Activated T-helper 1 cell treated with Interleukin-2 at 50 U/mL for 16 hours (primary cell): ENCODE measurements at regions not wholly inside any gene's neighbourhood (a gene's known extent, or its start where the extent isn't known, plus 50 kb on each side); places are given as distances from the start of the nearest gene placed in this dataset.

Experiments
- DNase-seq: peaks from one replicate; pipeline ENCODE4 v3.0.0-alpha.2; 2020; ENCODE audit warnings: low read depth

DNA sequence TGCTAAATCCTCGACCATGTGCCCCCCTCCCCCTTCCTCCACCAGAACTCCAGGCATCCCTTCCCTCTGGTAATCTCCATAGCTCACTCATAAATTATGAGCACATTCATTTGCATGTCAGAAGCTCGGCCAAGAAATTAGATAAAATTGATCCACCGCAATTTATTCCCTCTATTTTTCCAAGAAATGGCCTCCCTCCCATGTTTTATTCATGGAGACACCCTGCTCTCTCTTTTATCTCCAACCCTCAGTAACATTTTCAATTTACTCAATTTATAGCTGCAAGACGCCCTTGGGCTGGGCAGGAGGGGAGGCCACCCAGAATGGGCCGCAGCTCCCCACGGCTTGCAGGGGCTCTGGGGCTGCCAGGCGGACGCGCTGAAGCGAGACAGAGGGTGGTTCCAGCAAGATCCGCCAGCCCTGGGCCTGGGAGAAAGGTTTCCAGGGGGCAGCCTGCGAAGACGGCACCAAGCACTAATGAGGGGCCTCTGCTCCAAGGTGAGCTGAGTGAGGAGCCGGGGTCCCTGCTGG is 54.7 kb upstream of the ZNF423 start:
- DNase-seq: no peak

GRCh38 chr16:49911430-49911829 is 55.5 kb upstream of the ZNF423 start:
- DNase-seq: no peak

- DNase-seq: no peak
Observed at GRCh38 chr16:49912721-49913120, 56.8 kb upstream of the ZNF423 start.

DNA sequence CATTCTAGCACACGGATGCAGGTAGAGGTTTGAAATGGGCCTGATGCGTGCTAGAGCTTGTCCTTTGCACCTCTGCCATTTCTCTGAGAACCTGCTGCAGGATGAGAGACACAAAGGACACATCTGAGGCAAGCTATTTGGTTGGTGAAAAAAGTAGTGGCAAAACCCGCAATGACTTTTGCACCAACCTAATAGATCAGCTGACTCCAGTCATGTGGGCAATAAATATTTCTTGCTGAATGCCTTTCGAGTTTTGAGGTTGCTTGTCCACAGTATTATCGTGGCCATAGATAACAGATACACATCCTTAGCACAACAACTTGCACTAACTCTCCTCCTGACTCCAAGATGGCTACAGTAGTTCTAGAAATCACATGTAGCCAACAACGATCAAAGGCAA is 57.8 kb upstream of the ZNF423 start:
- no peak for DNase-seq

DNA sequence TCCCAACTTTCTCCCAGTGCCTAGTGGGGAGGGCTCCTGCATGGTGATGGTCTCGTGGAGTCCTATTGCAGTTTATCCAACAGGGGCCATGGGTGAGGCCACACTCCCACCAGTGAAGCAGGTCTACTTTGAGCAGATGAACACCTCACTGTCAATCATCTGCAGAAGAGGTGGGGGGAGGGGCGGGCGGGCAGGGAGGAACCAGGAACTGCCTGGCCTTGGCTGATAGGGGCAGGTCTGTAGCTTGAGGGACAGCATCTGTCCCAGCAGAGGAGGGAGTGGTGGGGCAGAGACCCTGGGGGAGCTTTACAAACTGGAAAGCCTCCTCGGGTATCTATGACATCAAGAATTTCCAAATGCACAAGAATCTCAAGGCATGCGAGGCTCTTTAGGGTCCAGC is 58.7 kb upstream of the ZNF423 start:
- no peak for DNase-seq

DNA sequence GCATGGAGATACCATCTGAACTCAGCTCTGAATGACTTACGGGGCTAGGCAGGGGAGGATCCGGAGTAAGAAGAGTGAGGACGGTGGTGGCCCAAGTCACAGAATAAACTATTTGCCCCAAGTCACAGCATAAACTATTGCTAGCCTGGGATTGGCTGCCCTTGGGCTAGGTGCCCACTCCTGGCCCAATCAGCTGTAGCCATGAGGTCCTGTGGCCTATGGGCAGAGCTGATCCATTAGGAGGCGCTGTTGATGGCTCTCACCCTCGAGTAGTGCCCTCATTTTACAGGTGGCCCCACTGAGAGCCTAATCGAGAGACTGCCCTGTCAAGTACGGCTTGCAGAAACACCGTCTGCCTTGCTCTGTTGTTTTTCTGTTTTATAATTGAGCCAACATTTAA is 62.3 kb upstream of the ZNF423 start:
- DNase-seq: no peak

GRCh38 chr16:49919327-49919726 is 63.4 kb upstream of the ZNF423 start:
- no peak for DNase-seq

- DNase-seq: no peak
Observed at GRCh38 chr16:49920397-49920796, 64.5 kb upstream of the ZNF423 start.

- no peak for DNase-seq
Observed at GRCh38 chr16:49921106-49921505, 65.2 kb upstream of the ZNF423 start.

GRCh38 chr16:49921791-49922456 is 66.0 kb upstream of the ZNF423 start:
- peak; percentile 3 for DNase-seq

- DNase-seq: no peak
Observed at GRCh38 chr16:49923411-49923810, 67.5 kb upstream of the ZNF423 start.

DNA sequence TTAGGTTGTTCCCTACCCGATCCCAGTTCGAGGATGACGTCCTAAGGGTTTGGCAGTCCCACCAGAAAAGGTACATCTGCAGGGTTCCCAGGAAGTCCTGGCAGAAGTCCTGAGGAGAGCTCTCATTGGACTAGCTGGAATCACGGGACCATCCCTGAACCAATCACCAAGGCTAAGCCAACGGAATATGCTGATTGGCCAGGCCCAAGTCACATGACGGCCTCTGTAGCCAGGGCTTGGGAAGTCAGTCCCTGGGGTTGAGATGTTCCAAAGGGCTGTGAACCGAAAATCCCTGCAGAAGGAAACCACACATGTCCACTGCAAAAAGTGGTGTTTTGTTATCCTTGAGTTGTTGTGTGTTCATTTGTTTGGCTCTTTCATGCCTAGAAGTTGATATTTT is 68.2 kb upstream of the ZNF423 start:
- DNase-seq: no peak

DNA sequence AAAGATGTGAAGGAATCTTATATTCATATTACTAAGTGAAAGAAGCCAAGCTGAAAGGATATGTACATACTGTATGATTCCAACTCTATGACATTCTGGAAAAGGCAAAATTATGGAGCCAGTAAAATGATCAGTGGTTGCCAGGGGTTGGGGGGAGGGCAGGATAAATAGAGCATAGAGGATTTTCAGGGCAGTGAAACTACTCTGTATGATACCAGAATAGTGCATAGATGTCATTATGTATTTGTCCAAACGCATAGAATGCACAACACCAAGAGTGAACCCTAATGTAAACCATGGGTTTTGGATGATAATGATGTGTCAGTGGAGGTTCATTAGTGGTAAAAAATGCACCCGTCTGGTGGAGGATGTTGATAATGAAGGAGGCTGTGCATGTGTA is 71.0 kb upstream of the ZNF423 start:
- no peak for DNase-seq

GRCh38 chr16:49928176-49929041 is 72.5 kb upstream of the ZNF423 start:
- no peak for DNase-seq

DNA sequence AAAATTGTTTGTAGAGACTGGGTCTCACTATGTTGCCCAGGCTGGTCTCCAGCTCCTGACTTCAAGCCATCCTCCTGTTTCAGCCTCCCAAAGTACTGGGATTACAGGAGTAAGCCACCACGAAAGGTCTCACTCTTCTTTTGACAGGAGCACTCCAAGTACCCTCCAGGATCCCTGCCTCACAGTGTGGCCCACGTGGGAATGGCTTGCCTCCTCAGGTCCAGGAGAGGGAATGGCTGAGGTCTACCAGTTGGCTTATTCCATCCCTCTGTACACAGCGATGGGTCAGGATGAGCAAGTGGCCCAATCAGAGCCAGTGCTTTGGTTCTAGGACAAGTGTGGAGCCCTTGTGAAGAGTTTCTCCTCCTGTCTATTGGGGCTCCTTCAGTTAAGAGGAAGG is 73.7 kb upstream of the ZNF423 start:
- no peak for DNase-seq

GRCh38 chr16:49930841-49931240 is 74.9 kb upstream of the ZNF423 start:
- DNase-seq: no peak

DNA sequence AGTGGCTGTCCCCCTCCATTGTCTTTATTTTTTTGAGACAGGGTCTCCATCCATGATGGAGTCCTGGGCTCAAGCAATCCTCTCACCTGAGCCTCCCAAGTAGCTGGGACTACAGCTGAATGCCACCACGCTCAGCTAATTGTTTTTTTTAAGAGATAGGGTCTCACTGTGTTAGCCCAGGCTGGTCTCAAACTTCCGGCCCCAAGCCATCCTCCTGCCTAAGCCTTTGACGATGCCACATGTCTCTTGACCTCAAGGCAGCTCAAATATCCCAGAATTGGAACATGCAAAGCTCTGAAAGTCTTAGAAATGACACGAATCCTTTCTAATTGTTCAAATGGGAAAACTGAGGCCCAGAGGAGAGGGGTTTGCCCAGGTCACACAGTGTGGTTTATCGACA is 75.4 kb upstream of the ZNF423 start:
- DNase-seq: no peak

DNA sequence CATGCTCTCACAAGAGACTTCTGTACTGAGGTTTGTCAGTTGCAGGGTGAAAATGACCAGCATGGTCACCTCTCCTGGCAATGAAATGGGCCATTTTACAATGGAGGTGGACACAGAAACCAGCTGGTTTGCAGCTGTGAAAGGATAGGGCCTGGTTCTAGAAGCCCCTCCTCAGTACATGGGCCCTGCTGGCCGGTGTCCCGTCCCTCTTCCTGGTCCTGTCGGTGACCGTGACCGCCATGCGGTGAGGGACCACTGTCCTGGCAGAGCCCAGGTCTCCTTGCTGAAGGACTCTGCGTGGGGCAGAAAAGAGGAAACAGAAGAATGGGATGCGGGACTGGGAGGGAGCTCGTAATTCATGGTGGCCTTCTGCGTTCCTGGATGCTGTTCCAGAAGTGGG is 76.0 kb upstream of the ZNF423 start:
- no peak for DNase-seq

GRCh38 chr16:49932434-49932833 is 76.5 kb upstream of the ZNF423 start:
- DNase-seq: no peak

- no peak for DNase-seq
Observed at GRCh38 chr16:49932946-49933345, 77.0 kb upstream of the ZNF423 start.

- DNase-seq: no peak
Observed at GRCh38 chr16:49936791-49937190, 80.9 kb upstream of the ZNF423 start.

DNA sequence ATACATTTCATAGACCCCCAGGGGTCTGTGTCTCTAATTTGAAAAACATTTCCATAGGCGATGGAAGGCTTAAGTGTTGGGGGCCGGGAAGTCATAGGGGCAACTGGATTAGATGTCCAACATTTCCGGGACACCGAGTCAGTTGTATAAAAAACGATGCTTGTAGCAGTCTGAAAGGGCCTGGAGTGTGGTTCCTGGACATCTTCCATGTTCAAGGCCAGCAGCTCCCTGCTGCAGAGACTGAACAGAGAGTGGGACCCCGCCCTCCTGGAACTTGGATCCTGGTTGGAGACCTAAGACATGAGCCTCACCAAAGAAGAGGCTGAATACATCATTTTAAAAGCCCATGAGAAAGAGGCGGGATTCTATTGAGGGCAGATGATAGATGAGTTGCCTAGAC is 82.0 kb upstream of the ZNF423 start:
- no peak for DNase-seq

DNA sequence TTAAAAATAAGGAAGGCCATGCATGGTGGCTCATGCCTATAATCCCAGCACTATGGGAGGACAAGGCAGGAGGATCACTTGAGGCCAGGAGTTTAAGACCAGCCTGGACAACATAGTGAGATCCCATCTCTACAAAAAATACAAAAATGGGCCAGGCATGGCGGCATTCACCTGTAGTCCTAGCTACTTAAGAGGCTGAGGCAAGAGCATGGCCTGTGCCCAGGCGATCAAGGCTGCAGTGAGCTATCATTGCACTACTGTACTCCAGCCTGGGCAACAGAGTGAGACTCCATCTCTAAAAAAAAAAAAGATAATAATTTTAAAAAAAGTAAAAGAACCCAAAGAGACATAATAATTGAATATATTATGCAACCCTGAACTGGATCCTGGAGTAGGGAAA is 83.6 kb upstream of the ZNF423 start:
- DNase-seq: no peak
